GM19099 (cell line): ENCODE measurements at regions not wholly inside any gene's neighbourhood (a gene's known extent, or its start where the extent isn't known, plus 50 kb on each side); places are given as distances from the start of the nearest gene placed in this dataset.

Experiments used
- POLR2A ChIP-seq: IDR thresholded peaks from 3 replicates; pipeline ENCODE4 v1.6.1; 2011; ENCODE audit warnings: low read depth; ENCODE audit not compliant: insufficient read length; ENCODE audit errors: extremely low read depth

DNA sequence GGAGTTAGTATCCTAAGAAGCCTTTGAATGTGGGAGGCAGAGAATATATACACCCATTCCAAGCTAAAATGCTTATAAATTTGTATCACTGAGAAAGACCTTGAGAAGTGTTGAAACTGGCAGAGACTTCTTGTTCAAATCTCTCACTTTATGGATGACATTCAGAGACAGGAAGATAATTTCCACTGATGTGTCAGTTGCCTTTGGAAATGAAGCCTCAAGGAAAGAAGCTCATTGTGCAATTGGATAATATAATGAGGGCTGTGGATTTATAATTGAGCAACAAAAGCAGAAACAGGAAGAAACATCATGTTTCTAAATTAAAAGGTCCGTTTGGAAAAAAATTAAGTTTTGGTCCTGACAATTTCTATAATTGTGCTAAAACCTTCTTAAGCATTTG lies 789.9 kb upstream of the IGFBP3 start:
- TF ChIP-seq POLR2A: no peak

DNA sequence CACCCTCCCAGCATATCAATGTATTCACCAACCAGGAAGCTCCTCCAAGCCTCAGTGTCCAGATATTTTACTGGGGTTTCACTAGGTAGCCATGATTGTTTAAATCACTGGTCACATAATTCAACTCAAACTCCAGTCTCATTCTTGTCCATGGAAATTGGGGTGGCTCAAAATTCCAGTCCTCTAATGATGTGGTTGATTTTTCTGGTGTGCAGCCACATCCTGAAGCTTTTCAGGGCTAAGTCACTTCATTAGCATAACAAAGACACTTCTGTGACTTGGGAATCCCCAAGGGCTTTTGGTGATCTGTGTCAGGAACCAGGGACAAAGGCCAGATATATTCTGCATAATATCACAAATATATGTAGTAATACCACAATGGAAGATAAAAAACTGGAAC lies 786.9 kb upstream of the IGFBP3 start:
- TF ChIP-seq POLR2A: no peak

DNA sequence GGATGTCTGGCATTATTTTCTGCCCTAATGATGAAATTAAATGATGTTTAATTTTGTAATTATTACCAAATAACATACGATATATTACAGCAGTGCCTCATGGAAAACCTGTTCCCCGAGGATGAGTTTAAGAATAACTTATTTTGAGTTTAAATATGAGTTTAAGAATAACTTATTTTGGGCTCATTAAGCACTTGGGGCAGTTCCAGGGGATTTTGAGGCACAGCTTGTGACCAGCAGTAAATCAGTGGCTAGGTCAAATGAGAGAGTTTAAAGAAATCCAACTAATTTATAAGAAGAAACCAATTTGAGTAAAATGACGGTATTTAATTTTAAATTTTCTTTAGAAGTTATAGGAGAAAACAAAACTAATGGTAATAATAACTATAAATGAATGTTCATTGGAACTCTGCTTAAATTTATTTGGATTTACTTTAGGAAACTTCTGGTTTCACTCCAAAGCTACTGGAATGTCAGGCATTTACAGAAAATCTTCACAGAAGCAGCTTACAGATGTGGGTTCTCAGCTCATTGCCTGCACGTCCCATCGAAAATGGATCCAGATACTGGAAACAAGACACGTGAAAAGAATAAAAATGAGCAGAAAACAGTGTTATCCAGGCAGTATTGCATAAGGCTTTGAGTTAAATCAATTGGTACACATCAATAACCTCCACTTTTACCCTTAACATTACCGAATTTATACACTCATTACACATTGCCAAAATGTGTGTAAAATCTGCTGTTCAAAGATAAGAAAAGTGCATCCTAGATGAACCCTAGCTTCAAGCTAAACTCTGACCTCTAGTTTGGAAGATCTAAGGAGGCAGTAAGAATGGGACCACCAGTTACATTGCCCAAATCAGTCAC lies 784.5 kb upstream of the IGFBP3 start:
- no peak for TF ChIP-seq POLR2A

DNA sequence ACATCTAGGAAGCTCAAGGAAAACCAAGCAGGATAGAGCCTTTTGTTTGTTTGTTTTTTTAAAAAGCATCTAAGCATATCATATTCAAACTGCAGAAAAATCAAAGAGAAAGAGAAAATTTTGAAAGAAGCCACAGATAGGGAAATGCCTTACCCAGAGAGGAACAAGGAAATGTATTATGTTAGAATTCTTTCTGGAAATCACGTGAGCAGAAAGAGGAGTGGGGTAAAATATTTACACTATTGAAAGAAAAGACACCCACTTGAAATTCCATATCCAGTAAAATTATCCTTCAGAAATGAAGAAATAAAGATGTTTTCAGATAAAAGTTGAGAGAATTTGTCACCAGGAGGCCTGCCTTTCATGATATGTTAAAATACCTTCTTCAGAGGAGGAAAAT lies 775.7 kb upstream of the IGFBP3 start:
- no peak for TF ChIP-seq POLR2A

DNA sequence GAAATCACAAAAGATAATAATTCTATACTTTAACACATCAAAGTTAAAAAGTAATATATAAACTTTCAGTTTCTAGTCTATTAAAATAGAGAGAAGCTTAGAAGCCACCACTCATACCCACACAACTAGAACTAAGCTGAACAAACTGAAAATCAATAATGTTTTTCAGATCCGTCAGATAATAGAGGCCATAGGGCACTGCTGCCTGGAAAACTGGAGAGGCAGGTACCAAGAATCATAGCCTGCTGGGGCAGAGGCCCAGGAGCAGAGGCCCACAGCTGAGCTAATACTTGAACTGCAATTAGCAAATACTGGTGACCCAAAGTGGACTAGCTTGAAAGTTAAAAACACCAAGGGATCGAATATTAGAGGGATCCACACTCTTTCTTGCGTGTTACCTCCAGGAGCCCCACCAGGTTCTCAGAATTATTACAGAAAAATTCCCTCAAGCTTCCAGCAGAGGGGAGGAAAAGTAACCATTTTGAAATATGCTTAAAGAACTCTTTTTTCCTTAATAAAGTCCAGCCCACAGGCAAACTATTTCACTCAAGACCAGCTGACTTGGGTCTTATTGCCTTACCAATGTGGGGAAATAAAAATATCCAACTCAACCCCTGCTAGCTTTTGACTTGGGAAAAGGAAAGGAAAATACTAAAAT lies 774.1 kb upstream of the IGFBP3 start:
- no peak for TF ChIP-seq POLR2A

DNA sequence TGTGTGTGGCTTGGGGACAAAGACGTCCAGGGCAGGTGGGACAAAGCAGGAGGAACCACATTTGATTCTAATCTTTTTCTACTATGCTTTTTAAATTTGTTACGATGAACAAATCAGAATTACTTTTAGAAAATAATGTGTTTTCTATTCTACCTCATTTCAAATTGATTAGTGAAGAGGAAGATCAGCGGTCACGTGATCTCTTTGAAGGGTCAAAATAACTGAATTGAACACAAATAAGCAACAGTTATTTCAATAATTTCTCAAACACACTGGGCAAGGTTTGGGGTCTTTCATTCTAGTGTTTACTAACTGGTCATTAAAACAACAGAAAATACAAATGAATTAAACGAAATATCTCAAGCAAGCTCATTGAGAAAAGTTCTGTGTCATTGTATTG lies 773.0 kb upstream of the IGFBP3 start:
- TF ChIP-seq POLR2A: no peak

DNA sequence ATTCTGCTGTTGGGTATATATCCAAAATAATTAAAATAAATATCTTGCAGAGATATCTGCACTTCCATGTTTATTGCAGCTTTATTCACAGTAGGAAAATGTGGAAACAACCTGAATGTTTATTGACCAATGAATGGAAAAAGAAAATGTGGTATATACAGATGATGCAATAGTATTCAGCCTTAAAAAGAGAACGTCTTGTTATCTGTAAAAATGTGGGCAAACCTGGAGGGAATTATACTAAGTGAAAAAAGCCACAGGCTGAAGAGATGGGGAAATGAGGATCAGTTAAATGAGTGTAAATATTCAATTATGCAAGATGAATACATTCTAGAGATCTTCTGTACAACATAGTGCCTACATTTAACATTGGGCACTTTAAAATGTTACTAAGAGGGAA lies 766.1 kb upstream of the IGFBP3 start:
- TF ChIP-seq POLR2A: no peak

DNA sequence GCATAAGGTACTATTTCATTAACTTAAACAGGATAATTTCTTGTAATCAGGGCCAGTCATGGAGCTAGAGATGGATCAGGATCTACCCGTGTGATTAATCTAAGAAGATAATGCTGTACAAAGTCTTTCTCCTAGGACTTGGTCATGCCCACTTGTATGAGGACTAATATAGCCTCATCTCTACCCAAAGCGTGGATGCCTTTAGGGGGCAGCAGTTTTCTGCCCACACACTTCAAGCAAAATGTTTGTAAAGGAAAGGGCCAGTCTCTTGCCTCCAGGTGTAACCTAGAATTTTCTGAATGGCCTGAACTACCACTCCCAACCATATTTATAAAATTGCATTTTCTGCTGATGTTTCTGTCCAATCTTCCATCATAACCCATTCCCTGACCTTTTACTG lies 764.0 kb upstream of the IGFBP3 start:
- no peak for TF ChIP-seq POLR2A

DNA sequence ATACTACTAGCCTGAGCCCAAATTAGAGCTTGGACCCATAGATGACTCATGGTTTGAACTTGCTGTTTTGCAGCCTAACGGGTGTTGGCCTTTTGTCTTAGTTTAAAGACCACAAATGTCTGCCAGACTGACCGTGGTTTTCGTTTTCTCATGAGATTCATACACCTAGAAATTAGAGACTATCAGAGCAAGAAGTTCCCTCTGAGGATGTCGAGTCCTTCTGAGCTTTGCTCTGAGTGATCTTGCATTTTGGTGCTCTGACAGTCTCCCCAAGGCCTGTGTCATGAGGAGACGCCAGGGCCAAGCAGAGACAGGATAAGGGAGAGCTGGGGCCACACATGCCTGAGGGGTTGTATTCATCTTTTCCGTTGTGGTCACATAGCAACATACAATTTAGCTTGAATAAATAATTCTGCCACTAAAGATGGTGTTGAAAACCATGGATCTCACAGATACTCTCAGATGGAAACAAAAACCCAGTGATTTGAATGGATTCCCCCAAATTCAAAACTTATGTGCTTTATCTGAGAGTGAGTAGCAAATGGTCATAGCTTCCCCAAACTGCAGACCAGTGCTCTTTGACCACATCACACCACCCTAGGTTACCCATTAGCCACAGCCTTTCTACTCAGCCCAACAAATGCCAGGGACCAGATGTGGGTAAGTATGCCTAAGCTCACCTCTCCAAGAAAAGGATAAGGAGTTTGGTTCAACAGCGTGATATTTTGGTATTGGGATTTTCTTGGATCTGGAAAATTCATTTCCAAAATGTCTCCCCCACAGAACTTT lies 762.0 kb upstream of the IGFBP3 start:
- no peak for TF ChIP-seq POLR2A

DNA sequence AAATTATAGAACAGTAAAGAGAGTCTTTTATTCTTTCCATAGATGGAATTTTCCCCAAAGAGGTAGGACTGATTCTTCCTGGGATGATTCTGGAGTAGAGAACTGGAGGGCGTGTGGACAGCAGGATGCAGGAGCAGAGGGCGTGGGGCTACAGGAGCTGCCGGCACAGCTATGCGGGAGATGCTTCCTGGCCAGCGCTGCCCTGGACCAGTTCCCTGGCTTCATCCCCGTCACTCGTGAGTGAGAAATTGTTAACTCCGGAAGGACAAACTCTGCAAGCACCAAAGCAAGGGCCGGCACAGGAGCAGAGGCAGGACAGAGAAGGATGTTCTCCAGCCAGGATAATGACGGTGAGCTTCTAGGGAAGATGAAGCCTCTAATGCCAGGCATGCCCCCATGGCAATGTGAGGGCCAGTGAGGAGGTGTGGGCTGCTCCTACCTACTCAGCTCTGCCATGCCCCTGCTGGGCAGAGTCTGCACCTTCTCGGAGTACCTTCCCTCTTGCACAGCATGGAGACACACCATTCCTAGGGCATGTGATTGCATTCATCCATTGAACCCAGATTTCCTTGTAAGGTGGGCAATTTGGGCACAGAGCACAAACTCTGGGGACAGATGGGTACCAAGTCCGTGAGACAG lies 760.9 kb upstream of the IGFBP3 start:
- no peak for TF ChIP-seq POLR2A

DNA sequence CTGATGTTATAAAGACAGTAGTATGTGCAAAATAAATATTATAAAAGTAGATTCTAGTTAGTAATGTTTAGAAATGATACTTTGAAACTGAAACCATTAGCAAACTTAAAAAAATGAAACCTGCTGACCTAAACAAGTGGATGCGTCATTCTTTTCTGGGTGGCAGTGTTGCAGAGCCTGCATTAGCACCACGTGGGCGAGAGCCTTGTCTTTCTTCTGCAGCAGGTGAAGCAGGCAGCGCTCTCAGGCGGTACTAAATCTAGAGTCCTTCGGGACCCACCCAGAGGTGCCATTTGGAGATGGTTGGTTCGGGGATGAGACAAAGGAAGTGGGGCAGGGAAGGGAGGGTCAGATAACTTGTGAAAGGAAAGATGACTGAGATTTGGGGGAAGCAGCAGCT lies 759.1 kb upstream of the IGFBP3 start:
- TF ChIP-seq POLR2A: no peak

DNA sequence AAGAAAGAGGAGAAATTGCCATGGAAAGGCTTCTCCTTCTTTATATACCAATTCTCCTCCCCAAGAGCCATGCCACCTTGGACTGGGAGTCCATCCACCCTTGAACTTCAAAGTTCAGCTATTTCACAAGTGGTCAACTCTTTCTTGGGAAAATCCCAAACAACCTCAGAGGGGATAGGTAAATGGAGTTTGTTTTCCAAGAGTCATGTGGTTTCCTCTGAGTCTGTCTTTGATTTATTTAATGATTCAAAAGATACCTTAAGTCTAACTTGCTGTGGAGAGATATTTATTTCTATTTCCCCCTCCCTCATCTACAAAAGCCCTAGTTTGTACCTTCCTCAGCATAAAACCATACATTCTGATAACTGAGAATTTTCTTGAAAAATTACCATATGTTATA lies 758.6 kb upstream of the IGFBP3 start:
- TF ChIP-seq POLR2A: no peak

DNA sequence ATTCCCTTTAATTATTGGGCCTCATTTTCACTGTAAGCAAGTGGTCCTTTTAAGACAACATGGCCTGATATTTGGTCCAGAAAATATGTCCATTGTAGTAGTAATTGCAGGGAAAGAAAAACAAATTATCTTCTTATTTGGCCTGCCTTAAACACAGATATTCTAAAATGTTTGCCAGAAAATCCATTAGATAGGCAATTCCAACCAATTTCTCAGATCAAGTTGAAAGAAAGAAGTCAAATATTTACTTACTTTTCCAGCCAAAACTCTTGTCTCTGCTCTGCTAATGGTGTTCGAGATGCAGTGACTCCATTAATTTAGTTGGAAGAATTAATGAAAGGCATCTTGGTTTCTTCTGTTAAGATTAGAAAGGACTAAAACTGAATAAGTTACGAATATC lies 757.3 kb upstream of the IGFBP3 start:
- TF ChIP-seq POLR2A: no peak

DNA sequence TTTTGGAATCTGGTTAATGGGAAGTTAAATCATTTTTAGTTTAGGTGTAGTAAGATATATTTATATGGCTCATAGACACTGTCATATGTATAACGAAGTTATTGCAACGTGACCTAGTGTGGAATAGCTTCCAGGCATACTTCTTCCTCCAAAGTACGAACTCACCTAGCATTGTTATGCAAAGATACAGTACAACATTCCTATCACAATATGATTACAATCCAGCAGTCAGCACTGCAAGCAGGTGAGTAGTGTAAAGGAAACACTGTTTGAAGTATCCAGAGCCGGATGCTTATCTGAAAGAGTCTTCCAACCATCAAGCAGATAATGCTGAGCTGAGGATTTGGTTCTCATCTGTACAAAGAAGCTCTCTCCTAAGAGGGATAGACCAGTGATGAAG lies 754.4 kb upstream of the IGFBP3 start:
- no peak for TF ChIP-seq POLR2A

DNA sequence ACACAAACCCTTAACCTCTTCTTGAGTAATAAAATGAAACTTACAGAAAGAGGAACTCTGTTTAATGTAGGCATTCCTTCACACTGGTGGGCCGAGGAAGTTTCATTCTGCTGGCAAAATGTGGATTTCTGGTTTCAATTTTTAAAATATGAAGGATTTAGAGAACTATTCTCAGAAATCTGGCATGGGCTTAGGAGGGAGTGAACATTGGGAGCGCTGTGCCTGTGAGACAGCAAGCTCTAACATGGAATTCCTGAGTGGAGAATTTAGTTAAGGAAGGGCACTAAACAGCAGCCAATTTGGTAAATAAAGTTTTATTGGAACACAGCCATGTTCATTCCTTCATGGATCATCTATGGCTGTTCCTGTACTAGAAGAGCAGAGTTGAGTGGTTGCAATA lies 751.8 kb upstream of the IGFBP3 start:
- no peak for TF ChIP-seq POLR2A
